ENCODE measurements at regions not wholly inside any gene's neighbourhood (a gene's known extent, or its start where the extent isn't known, plus 50 kb on each side); places are given as distances from the start of the nearest gene placed in this dataset.

DNA sequence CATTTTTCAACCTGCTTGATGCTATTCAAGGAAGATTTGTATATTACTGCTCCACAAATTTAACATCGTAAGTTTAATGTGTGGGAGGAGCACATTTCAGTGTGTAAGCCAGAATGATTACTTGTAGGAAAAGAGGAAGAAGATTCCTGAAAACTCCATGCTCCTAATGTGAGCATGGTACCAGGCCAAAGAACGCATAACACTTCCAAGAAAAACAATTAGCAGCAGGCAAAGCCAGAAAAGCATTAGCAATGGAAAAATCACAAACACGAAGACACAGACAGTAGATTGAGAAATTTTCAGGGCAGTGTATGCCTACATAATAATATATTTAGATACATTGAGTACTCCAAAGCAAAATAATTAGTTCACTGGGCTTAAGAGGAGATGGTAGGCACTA lies 96.6 kb upstream of the CBLB start:
- no peak for TF ChIP-seq CTCF (IDR thresholded peaks at IDR 0.05; ENCODE audit: borderline replicate concordance, extremely low read depth, low read length, poor library complexity, severe bottlenecking)
- TF ChIP-seq EZH2 (IDR thresholded peaks at IDR 0.05; ENCODE audit: borderline replicate concordance, low read depth, low read length, severe bottlenecking), result no peak
